ENCODE measurements at regions not wholly inside any gene's neighbourhood (a gene's known extent, or its start where the extent isn't known, plus 50 kb on each side); places are given as distances from the start of the nearest gene placed in this dataset.

- Histone ChIP-seq H2BK5ac (ENCODE audit: low read depth, low read length, poor library complexity) (no peak overlapping the region), H3K36me3 (ENCODE audit: control insufficient read depth in 1 of 2, insufficient read depth in 2 of 2, low read length in 2 of 2) (no peaks in the 10 kb centered on the region), H3K27me3 (ENCODE audit: insufficient read depth, low read length) (no peaks in the 10 kb centered on the region), H4K91ac (ENCODE audit: low read depth, low read length) (no peak overlapping the region), H2AFZ (ENCODE audit: insufficient read depth, low read length, poor library complexity) (no peak overlapping the region), H3K9me3 (ENCODE audit: insufficient read depth, low read depth, low read length) (no peaks in the 10 kb centered on the region), H3K4me1 (ENCODE audit: control insufficient read depth in 1 of 2, insufficient read depth in 2 of 2, low read length in 2 of 2) (no peaks in the 10 kb centered on the region), H3K4me2 (ENCODE audit: low read length) (no peak overlapping the region), H3K79me2 (ENCODE audit: control insufficient read depth, insufficient read depth, low read length, poor library complexity) (no peaks in the 10 kb centered on the region), H2BK12ac (ENCODE audit: low read length) (no peak overlapping the region), H2BK120ac (ENCODE audit: insufficient read depth, low read length, poor library complexity) (no peak overlapping the region), H3K27ac (ENCODE audit: low read depth, low read length) (no peak overlapping the region), H3K23ac (ENCODE audit: low read length) (no peak overlapping the region), H3K9ac (ENCODE audit: low read length) (no peak overlapping the region), H4K12ac (ENCODE audit: low read depth, low read length) (no peak overlapping the region), H3K4me3 (ENCODE audit: low read depth, low read length) (no peak overlapping the region), H2AK5ac (ENCODE audit: low read length) (no peak overlapping the region), H4K8ac (ENCODE audit: low read depth, low read length) (no peak overlapping the region), H3K14ac (ENCODE audit: low read length) (no peak overlapping the region), H3K4ac (ENCODE audit: low read depth, low read length) (no peak overlapping the region), H3K79me1 (ENCODE audit: low read length) (no peaks in the 10 kb centered on the region), H3K18ac (ENCODE audit: low read length) (no peak overlapping the region)
- no CpG with 5 or more reads among the region's 19 CpGs for WGBS (ENCODE audit: extremely low coverage, insufficient coverage, insufficient read length)
- DNase-seq, result peak; percentile 48 to 82
Observed at GRCh38 chr21:36630485-36631206, 68.3 kb upstream of the SIM2 start.

- H4K12ac ChIP-seq (ENCODE audit: low read depth, low read length), result no peak overlapping the region
- no peak overlapping the region for H2BK12ac ChIP-seq (ENCODE audit: low read length)
- no peaks in the 10 kb centered on the region for H3K79me2 ChIP-seq (ENCODE audit: control insufficient read depth, insufficient read depth, low read length, poor library complexity)
- H4K8ac ChIP-seq (ENCODE audit: low read depth, low read length), result no peak overlapping the region
- H3K18ac ChIP-seq (ENCODE audit: low read length), result no peak overlapping the region
- WGBS (ENCODE audit: extremely low coverage, insufficient coverage, insufficient read length), result no CpG with 5 or more reads among the region's 1 CpG
- H2BK5ac ChIP-seq (ENCODE audit: low read depth, low read length, poor library complexity), result no peak overlapping the region
- no peak overlapping the region for H3K23ac ChIP-seq (ENCODE audit: low read length)
- H3K27me3 ChIP-seq (ENCODE audit: insufficient read depth, low read length), result no peaks in the 10 kb centered on the region
- H3K4ac ChIP-seq (ENCODE audit: low read depth, low read length), result no peak overlapping the region
- no peaks in the 10 kb centered on the region for H3K79me1 ChIP-seq (ENCODE audit: low read length)
- H2AFZ ChIP-seq (ENCODE audit: insufficient read depth, low read length, poor library complexity), result no peak overlapping the region
- H3K27ac ChIP-seq (ENCODE audit: low read depth, low read length), result no peak overlapping the region
- H2BK120ac ChIP-seq (ENCODE audit: insufficient read depth, low read length, poor library complexity), result no peak overlapping the region
- H3K9ac ChIP-seq (ENCODE audit: low read length), result no peak overlapping the region
- no peaks in the 10 kb centered on the region for H3K36me3 ChIP-seq (ENCODE audit: control insufficient read depth in 1 of 2, insufficient read depth in 2 of 2, low read length in 2 of 2)
- no peak overlapping the region for H3K4me3 ChIP-seq (ENCODE audit: low read depth, low read length)
- no peak for DNase-seq
- no peak overlapping the region for H2AK5ac ChIP-seq (ENCODE audit: low read length)
- H3K4me2 ChIP-seq (ENCODE audit: low read length), result no peak overlapping the region
- no peaks in the 10 kb centered on the region for H3K4me1 ChIP-seq (ENCODE audit: control insufficient read depth in 1 of 2, insufficient read depth in 2 of 2, low read length in 2 of 2)
- no peaks in the 10 kb centered on the region for H3K9me3 ChIP-seq (ENCODE audit: insufficient read depth, low read depth, low read length)
- no peak overlapping the region for H3K14ac ChIP-seq (ENCODE audit: low read length)
- no peak overlapping the region for H4K91ac ChIP-seq (ENCODE audit: low read depth, low read length)
Observed at GRCh38 chr21:36636016-36636415, 62.9 kb upstream of the SIM2 start.

DNA sequence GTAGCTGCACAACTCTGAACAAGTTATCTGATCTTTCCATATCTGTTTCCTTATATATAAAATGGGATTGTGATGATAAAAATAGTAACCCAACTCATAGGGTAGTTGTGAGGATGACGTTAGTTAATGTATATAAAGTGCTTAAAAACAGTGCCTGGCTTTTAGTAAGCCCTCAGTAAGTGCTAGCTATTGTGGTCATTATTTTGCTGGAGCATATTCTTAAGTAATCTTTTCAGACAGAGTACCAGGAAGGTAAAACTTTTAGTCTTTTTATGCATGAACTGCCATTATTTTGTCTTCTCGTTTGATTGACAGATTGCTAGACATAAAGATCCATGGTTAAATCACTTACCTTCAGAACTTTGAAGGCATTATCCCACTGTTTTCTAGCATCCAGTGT is 62.5 kb upstream of the SIM2 start:
- Histone ChIP-seq H3K27me3 (ENCODE audit: insufficient read depth, low read length) (no peaks in the 10 kb centered on the region), H3K4ac (ENCODE audit: low read depth, low read length) (no peak overlapping the region), H3K14ac (ENCODE audit: low read length) (no peak overlapping the region), H2BK12ac (ENCODE audit: low read length) (no peak overlapping the region), H3K36me3 (ENCODE audit: control insufficient read depth in 1 of 2, insufficient read depth in 2 of 2, low read length in 2 of 2) (no peaks in the 10 kb centered on the region), H3K4me3 (ENCODE audit: low read depth, low read length) (no peak overlapping the region), H3K4me2 (ENCODE audit: low read length) (no peak overlapping the region), H2BK5ac (ENCODE audit: low read depth, low read length, poor library complexity) (no peak overlapping the region), H2BK120ac (ENCODE audit: insufficient read depth, low read length, poor library complexity) (no peak overlapping the region), H3K9me3 (ENCODE audit: insufficient read depth, low read depth, low read length) (no peaks in the 10 kb centered on the region), H4K12ac (ENCODE audit: low read depth, low read length) (no peak overlapping the region), H3K79me1 (ENCODE audit: low read length) (no peaks in the 10 kb centered on the region), H4K91ac (ENCODE audit: low read depth, low read length) (no peak overlapping the region), H3K9ac (ENCODE audit: low read length) (no peak overlapping the region), H3K23ac (ENCODE audit: low read length) (no peak overlapping the region), H3K27ac (ENCODE audit: low read depth, low read length) (no peak overlapping the region), H2AK5ac (ENCODE audit: low read length) (no peak overlapping the region), H3K79me2 (ENCODE audit: control insufficient read depth, insufficient read depth, low read length, poor library complexity) (no peaks in the 10 kb centered on the region), H2AFZ (ENCODE audit: insufficient read depth, low read length, poor library complexity) (no peak overlapping the region), H3K18ac (ENCODE audit: low read length) (no peak overlapping the region), H4K8ac (ENCODE audit: low read depth, low read length) (no peak overlapping the region), H3K4me1 (ENCODE audit: control insufficient read depth in 1 of 2, insufficient read depth in 2 of 2, low read length in 2 of 2) (no peaks in the 10 kb centered on the region)
- no CpG with 5 or more reads among the region's 2 CpGs for WGBS (ENCODE audit: extremely low coverage, insufficient coverage, insufficient read length)
- DNase-seq, result no peak

- Histone ChIP-seq H3K9ac (ENCODE audit: low read length) (no peak overlapping the region), H3K4me2 (ENCODE audit: low read length) (no peak overlapping the region), H3K27ac (ENCODE audit: low read depth, low read length) (no peak overlapping the region), H3K79me1 (ENCODE audit: low read length) (no peaks in the 10 kb centered on the region), H3K36me3 (ENCODE audit: control insufficient read depth in 1 of 2, insufficient read depth in 2 of 2, low read length in 2 of 2) (no peaks in the 10 kb centered on the region), H4K8ac (ENCODE audit: low read depth, low read length) (no peak overlapping the region), H2BK5ac (ENCODE audit: low read depth, low read length, poor library complexity) (no peak overlapping the region), H3K9me3 (ENCODE audit: insufficient read depth, low read depth, low read length) (peaks cover 3% of the 10 kb centered on the region), H2BK120ac (ENCODE audit: insufficient read depth, low read length, poor library complexity) (no peak overlapping the region), H3K27me3 (ENCODE audit: insufficient read depth, low read length) (no peaks in the 10 kb centered on the region), H3K4me3 (ENCODE audit: low read depth, low read length) (no peak overlapping the region), H3K23ac (ENCODE audit: low read length) (no peak overlapping the region), H4K12ac (ENCODE audit: low read depth, low read length) (no peak overlapping the region), H2AFZ (ENCODE audit: insufficient read depth, low read length, poor library complexity) (no peak overlapping the region), H3K79me2 (ENCODE audit: control insufficient read depth, insufficient read depth, low read length, poor library complexity) (no peaks in the 10 kb centered on the region), H4K91ac (ENCODE audit: low read depth, low read length) (no peak overlapping the region), H3K18ac (ENCODE audit: low read length) (no peak overlapping the region), H2AK5ac (ENCODE audit: low read length) (no peak overlapping the region), H3K4ac (ENCODE audit: low read depth, low read length) (no peak overlapping the region), H2BK12ac (ENCODE audit: low read length) (no peak overlapping the region), H3K4me1 (ENCODE audit: control insufficient read depth in 1 of 2, insufficient read depth in 2 of 2, low read length in 2 of 2) (no peaks in the 10 kb centered on the region), H3K14ac (ENCODE audit: low read length) (no peak overlapping the region)
- DNase-seq, result no peak
- WGBS (ENCODE audit: extremely low coverage, insufficient coverage, insufficient read length), result no CpG with 5 or more reads among the region's 6 CpGs
Observed at GRCh38 chr21:36639769-36640168, 59.1 kb upstream of the SIM2 start.

All from trophoblast cell (in vitro differentiated cells and primary cell).